SJCRH30 (cell line): ENCODE measurements at regions not wholly inside any gene's neighbourhood (a gene's known extent, or its start where the extent isn't known, plus 50 kb on each side); places are given as distances from the start of the nearest gene placed in this dataset.

Experiments used
- DNase-seq, 2 experiments: peaks; one replicate each; pipeline ENCODE4 v3.0.0-alpha.2; 2015 to 2020
- H3K27ac ChIP-seq: fragments of 250-450 bp; sonication (Bioruptor Pico); 2 replicates; pipeline ENCODE4 v1.5.1; 2020; ENCODE audit warnings: mild to moderate bottlenecking, moderate library complexity
- H3K27me3 ChIP-seq: fragments of 250-450 bp; sonication (Bioruptor Pico); 2 replicates; pipeline ENCODE4 v1.5.1; 2020; ENCODE audit warnings: mild to moderate bottlenecking, moderate library complexity
- H3K36me3 ChIP-seq: fragments of 250-450 bp; sonication (Bioruptor Pico); 2 replicates; pipeline ENCODE4 v1.5.1; 2020; ENCODE audit warnings: mild to moderate bottlenecking, moderate library complexity
- H3K4me1 ChIP-seq: fragments of 250-450 bp; sonication (Bioruptor Pico); 2 replicates; pipeline ENCODE4 v1.5.1; 2020; ENCODE audit warnings: mild to moderate bottlenecking, moderate library complexity
- H3K4me3 ChIP-seq: fragments of 250-450 bp; sonication (Bioruptor Pico); 2 replicates; pipeline ENCODE4 v1.5.1; 2020; ENCODE audit warnings: mild to moderate bottlenecking, moderate library complexity
- H3K9me3 ChIP-seq: fragments of 250-450 bp; sonication (Bioruptor Pico); replicated peaks from 2 replicates; pipeline ENCODE4 v1.5.1; 2020; ENCODE audit warnings: mild to moderate bottlenecking, moderate library complexity

DNA sequence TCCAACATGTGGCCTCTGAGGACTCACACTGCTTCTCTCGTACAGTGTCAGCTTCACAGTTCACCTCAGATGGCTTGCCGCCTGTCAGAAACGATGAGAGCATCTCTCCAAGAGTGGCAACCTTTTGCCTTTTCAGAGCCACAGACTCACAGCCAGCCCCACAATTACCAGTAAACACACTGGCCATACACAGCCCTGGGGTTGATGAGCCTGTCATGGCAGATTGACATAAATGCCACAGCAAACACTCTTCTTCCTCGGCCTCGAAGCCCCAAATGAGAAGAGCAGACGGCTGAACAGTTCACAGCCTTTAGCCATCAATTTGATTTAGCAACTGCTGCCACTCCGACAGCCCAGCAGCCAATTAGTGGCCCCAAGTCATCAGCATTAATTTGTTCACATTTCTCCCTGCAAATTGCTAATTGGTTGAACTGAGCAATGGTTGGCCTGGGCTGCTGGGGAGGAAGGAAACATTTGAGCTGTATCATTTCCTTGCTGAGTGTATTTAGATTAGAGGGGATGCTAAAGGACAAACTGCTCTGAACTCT lies 1142.9 kb downstream of the SORCS3 start:
- H3K9me3 ChIP-seq = no peaks in the 10 kb centered on the region
- no peaks in the 10 kb centered on the region for H3K4me1 ChIP-seq
- H3K27me3 ChIP-seq = no peaks in the 10 kb centered on the region
- H3K36me3 ChIP-seq = no peaks in the 10 kb centered on the region
- H3K27ac ChIP-seq = no peak overlapping the region
- DNase-seq = no peak
- no peak overlapping the region for H3K4me3 ChIP-seq

DNA sequence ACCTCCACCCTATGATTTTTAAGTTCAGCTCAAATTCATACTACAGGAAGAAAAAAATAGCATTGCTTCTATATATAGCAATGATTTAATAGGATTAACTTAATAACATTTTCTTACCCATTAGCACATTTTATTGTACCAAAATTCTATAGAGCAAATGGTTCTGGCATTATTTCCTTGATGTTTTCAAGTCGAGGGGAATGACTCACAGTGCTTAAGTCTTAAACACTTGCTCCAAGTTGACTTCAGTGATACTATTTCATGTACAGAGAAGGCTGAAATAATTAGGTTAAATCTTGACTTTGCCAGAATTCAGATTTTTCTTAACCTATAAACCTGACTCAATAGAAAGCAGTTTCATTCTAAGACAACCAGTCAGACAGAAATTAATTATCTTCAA lies 1133.8 kb downstream of the SORCS3 start:
- H3K36me3 ChIP-seq = no peaks in the 10 kb centered on the region
- no peak overlapping the region for H3K27ac ChIP-seq
- no peak for DNase-seq
- H3K9me3 ChIP-seq = no peaks in the 10 kb centered on the region
- no peaks in the 10 kb centered on the region for H3K27me3 ChIP-seq
- H3K4me1 ChIP-seq = no peaks in the 10 kb centered on the region
- H3K4me3 ChIP-seq = no peak overlapping the region

GRCh38 chr10:105774351-105774750 lies 1133.3 kb downstream of the SORCS3 start:
- H3K9me3 ChIP-seq = no peaks in the 10 kb centered on the region
- no peak overlapping the region for H3K4me3 ChIP-seq
- no peak for DNase-seq
- H3K36me3 ChIP-seq = no peaks in the 10 kb centered on the region
- H3K4me1 ChIP-seq = no peaks in the 10 kb centered on the region
- H3K27me3 ChIP-seq = no peaks in the 10 kb centered on the region
- no peak overlapping the region for H3K27ac ChIP-seq

- Histone ChIP-seq H3K27me3 (no peaks in the 10 kb centered on the region), H3K36me3 (no peaks in the 10 kb centered on the region), H3K4me1 (no peaks in the 10 kb centered on the region), H3K9me3 (no peaks in the 10 kb centered on the region), H3K4me3 (no peak overlapping the region), H3K27ac (no peak overlapping the region)
- no peak for DNase-seq
Measured at GRCh38 chr10:105770524-105771212, 1129.6 kb downstream of the SORCS3 start.

GRCh38 chr10:105769248-105770184 lies 1128.4 kb downstream of the SORCS3 start:
- Histone ChIP-seq H3K9me3 (no peaks in the 10 kb centered on the region), H3K36me3 (no peaks in the 10 kb centered on the region), H3K4me3 (no peak overlapping the region), H3K27ac (no peak overlapping the region), H3K4me1 (no peaks in the 10 kb centered on the region), H3K27me3 (no peaks in the 10 kb centered on the region)
- DNase-seq = no peak

DNA sequence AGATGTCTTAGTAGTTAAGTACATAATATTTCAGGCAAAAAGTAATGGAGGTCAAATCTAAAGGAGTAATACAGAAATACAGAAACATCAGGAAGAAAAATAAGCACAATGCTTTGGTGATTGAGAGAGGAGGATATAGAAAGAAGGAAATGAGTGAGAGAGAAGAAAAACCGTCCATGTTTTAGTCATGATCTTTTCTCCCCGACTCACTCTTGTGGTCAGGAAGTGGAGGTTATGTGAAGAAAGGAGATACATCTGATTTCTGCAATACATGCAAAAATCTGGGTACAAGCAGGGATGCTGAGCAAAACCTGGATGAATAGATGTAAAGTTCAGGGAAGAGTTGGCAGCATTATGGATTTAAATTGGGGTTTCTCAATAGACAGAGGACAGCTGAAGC lies 1122.5 kb downstream of the SORCS3 start:
- Histone ChIP-seq H3K36me3 (no peaks in the 10 kb centered on the region), H3K4me1 (no peaks in the 10 kb centered on the region), H3K4me3 (no peak overlapping the region), H3K27me3 (no peaks in the 10 kb centered on the region), H3K27ac (no peak overlapping the region), H3K9me3 (no peaks in the 10 kb centered on the region)
- DNase-seq = no peak

- Histone ChIP-seq H3K4me3 (no peak overlapping the region), H3K27ac (no peak overlapping the region), H3K27me3 (peaks cover 2% of the 10 kb centered on the region; the same call in 1 of the 2 replicates), H3K4me1 (no peaks in the 10 kb centered on the region), H3K9me3 (no peaks in the 10 kb centered on the region), H3K36me3 (no peaks in the 10 kb centered on the region)
- no peak for DNase-seq
Measured at GRCh38 chr10:105761576-105762260, 1120.6 kb downstream of the SORCS3 start.

DNA sequence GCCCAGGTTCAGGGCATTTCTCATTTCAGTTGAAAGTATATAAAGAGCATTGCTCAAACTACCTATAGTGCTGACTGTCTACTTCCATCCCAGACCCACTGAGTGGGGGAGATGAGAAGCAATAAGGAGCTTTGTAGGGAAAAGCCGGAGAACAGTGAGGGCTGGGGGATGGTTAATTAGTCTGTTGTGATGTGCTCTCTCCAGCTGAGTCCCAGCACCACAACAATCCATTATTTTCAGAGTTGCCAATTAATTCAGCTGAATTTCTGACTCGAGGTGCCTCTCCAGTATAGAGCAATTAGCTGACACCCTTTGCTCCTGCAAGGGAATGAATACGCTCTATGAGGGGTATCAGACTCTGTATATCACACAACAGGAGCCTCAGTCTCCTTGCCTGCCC lies 1118.6 kb downstream of the SORCS3 start:
- Histone ChIP-seq H3K4me1 (no peaks in the 10 kb centered on the region), H3K36me3 (no peaks in the 10 kb centered on the region), H3K27ac (no peak overlapping the region), H3K4me3 (no peak overlapping the region), H3K9me3 (no peaks in the 10 kb centered on the region), H3K27me3 (peaks cover 7% of the 10 kb centered on the region; the same call in 1 of the 2 replicates)
- no peak for DNase-seq

DNA sequence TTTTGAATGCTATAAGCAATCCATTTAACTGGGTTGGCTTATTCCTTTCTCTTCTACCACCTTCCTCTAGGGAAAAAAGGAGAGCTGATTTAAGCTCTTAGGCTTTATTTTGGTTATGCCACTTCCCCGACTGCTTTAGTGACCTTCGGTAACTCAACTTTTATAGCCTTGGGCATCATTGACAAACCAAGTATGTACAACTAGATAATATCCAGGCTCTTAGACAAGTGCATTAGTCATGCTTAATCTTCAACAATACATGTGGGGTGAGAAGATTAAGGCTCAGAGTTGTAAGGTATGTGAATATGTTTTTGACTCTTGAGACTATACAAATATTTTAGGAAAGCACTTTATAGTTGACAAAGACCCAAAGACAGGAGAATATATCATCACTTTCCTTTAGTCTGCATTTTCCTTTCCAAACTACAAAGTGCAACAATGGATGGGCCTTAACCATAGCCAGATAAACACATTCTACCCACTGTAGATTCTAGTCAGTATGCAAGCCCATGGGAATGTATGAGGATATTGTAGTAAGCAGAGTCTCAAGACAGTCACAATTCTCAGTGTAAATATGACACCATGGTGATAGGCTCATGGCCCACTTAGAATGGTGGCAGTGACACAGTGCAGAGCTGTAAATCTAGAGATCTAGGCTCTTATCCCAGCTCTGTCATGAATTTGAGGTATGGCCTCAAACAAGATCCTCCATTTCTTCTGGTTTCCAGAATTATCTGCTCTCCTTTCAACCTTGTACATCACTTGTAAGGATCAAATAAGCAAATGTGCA lies 1117.3 kb downstream of the SORCS3 start:
- no peak overlapping the region for H3K4me3 ChIP-seq
- no peak overlapping the region for H3K27ac ChIP-seq
- DNase-seq = no peak
- H3K4me1 ChIP-seq = no peaks in the 10 kb centered on the region
- no peaks in the 10 kb centered on the region for H3K36me3 ChIP-seq
- H3K27me3 ChIP-seq = peaks cover 7% of the 10 kb centered on the region; the same call in 1 of the 2 replicates
- no peaks in the 10 kb centered on the region for H3K9me3 ChIP-seq

- Histone ChIP-seq H3K4me1 (no peaks in the 10 kb centered on the region), H3K36me3 (no peaks in the 10 kb centered on the region), H3K4me3 (no peak overlapping the region), H3K9me3 (no peaks in the 10 kb centered on the region), H3K27ac (no peak overlapping the region), H3K27me3 (peaks cover 7% of the 10 kb centered on the region; the same call in 1 of the 2 replicates)
- no peak for DNase-seq
Measured at GRCh38 chr10:105757302-105757701, 1116.2 kb downstream of the SORCS3 start.

- Histone ChIP-seq H3K36me3 (no peaks in the 10 kb centered on the region), H3K27ac (no peak overlapping the region), H3K9me3 (no peaks in the 10 kb centered on the region), H3K4me3 (no peak overlapping the region), H3K4me1 (no peaks in the 10 kb centered on the region), H3K27me3 (peaks cover 7% of the 10 kb centered on the region; the same call in 1 of the 2 replicates)
- DNase-seq = no peak
Measured at GRCh38 chr10:105756386-105756785, 1115.3 kb downstream of the SORCS3 start.

GRCh38 chr10:105751688-105752087 lies 1110.6 kb downstream of the SORCS3 start:
- H3K27ac ChIP-seq = no peak overlapping the region
- H3K4me1 ChIP-seq = no peaks in the 10 kb centered on the region
- no peaks in the 10 kb centered on the region for H3K36me3 ChIP-seq
- H3K27me3 ChIP-seq = peaks cover 5% of the 10 kb centered on the region; the same call in 1 of the 2 replicates
- H3K4me3 ChIP-seq = no peak overlapping the region
- H3K9me3 ChIP-seq = no peaks in the 10 kb centered on the region
- DNase-seq = no peak

- H3K36me3 ChIP-seq = no peaks in the 10 kb centered on the region
- no peaks in the 10 kb centered on the region for H3K9me3 ChIP-seq
- no peak overlapping the region for H3K4me3 ChIP-seq
- no peak for DNase-seq
- H3K27ac ChIP-seq = no peak overlapping the region
- no peaks in the 10 kb centered on the region for H3K4me1 ChIP-seq
- no peaks in the 10 kb centered on the region for H3K27me3 ChIP-seq
Measured at GRCh38 chr10:105745596-105746148, 1104.6 kb downstream of the SORCS3 start.
